MM.1S (cell line): ENCODE measurements at regions not wholly inside any gene's neighbourhood (a gene's known extent, or its start where the extent isn't known, plus 50 kb on each side); places are given as distances from the start of the nearest gene placed in this dataset.

Experiments
- EZH2 ChIP-seq: fragments of 300-600 bp; sonication (generic); optimal IDR thresholded peaks from 2 replicates; pipeline ENCODE3; 2017; ENCODE audit warnings: low read depth, mild to moderate bottlenecking, antibody characterized with exemption, low read length, mixed read lengths
- EZH2phosphoT487 ChIP-seq: fragments of 300-600 bp; sonication (generic); IDR thresholded peaks from 2 replicates; pipeline ENCODE4 v1.6.1; 2018; ENCODE audit warnings: antibody characterized with exemption, low read length
- TF ChIP-seq, protein P1 (sequence below): fragments of 300-600 bp; sonication (generic); IDR thresholded peaks from 2 replicates; pipeline ENCODE4 v1.5.1; 2016; ENCODE audit warnings: antibody characterized with exemption, low read length, mixed read lengths

DNA sequence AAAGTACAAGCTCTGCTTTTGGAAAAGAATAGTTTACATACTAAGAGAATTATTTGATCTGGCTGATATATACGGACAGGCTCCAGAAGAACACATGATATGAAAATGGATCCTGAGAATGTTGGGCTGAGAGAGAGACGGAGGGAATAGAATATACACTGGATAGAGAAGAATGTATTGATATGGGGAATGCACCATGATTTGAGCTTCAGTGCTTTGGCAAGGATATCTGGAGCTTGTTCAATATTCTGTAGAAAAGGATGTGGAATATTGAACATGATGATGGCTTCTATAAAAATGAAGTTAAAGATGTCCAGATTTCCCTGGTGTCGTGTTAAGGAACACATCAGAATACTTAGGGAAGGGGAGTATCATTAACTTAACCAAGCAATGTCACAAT is 280.5 kb upstream of the VLDLR start:
- TF ChIP-seq EZH2phosphoT487 (no peak), EZH2 (no peak)
- TF ChIP-seq, protein P1, sequence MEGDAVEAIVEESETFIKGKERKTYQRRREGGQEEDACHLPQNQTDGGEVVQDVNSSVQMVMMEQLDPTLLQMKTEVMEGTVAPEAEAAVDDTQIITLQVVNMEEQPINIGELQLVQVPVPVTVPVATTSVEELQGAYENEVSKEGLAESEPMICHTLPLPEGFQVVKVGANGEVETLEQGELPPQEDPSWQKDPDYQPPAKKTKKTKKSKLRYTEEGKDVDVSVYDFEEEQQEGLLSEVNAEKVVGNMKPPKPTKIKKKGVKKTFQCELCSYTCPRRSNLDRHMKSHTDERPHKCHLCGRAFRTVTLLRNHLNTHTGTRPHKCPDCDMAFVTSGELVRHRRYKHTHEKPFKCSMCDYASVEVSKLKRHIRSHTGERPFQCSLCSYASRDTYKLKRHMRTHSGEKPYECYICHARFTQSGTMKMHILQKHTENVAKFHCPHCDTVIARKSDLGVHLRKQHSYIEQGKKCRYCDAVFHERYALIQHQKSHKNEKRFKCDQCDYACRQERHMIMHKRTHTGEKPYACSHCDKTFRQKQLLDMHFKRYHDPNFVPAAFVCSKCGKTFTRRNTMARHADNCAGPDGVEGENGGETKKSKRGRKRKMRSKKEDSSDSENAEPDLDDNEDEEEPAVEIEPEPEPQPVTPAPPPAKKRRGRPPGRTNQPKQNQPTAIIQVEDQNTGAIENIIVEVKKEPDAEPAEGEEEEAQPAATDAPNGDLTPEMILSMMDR, result no peak
